HEK293 (cell line): ENCODE measurements at regions not wholly inside any gene's neighbourhood (a gene's known extent, or its start where the extent isn't known, plus 50 kb on each side); places are given as distances from the start of the nearest gene placed in this dataset.
A peak's percentile ranks its signal among the peaks of the same experiment; 100 is the strongest.

Experiments
- CTCF ChIA-PET: fragments of 350-600 bp; formaldehyde crosslinking; extraction: SDS; loops from one replicate; lab custom pipeline; 2021; ENCODE audit warnings: antibody characterized with exemption; lab: Yijun Ruan, JAX
- POLR2A ChIA-PET: fragments of 300-600 bp; formaldehyde crosslinking; extraction: SDS; loops from one replicate; lab custom pipeline; 2020; ENCODE audit warnings: antibody characterized with exemption, inconsistent platforms; lab: Yijun Ruan, JAX
- H3K27ac ChIP-seq: fragments of 200-500 bp; sonication (Bioruptor generic); 2 replicates; pipeline ENCODE4 v1.5.1; 2014; ENCODE audit warnings: low read depth, low read length, control low read depth, inconsistent platforms; ENCODE audit errors: extremely low read depth
- H3K36me3 ChIP-seq, 2 experiments: fragments of 200-500 bp in 1 of 2; sonication (Bioruptor generic) in 1 of 2; 1 replicate in 1 of 2; 2 replicates in 1 of 2; pipeline ENCODE4 v1.5.1; 2014 to 2017; ENCODE audit warnings: inconsistent platforms in 2 of 2, low read length in 2 of 2; ENCODE audit not compliant: control insufficient read depth in 2 of 2, insufficient read depth in 1 of 2
- H3K4me1 ChIP-seq: fragments of 200-500 bp; sonication (Bioruptor generic); 2 replicates; pipeline ENCODE4 v1.5.1; 2014; ENCODE audit warnings: mild to moderate bottlenecking, low read length, inconsistent platforms; ENCODE audit not compliant: control insufficient read depth, insufficient read depth
- H3K4me3 ChIP-seq: 2 replicates; pipeline ENCODE4 v1.5.1; 2011; ENCODE audit warnings: low read depth, mild to moderate bottlenecking, control low read depth, low read length, moderate library complexity
- H3K9me3 ChIP-seq: fragments of 200-500 bp; sonication (Bioruptor generic); 2 replicates; pipeline ENCODE4 v1.5.1; 2014; ENCODE audit warnings: low read depth, low read length, inconsistent platforms; ENCODE audit not compliant: control insufficient read depth, insufficient read depth
- GFI1B ChIP-seq: fragments of 450-650 bp; formaldehyde crosslinking; IDR thresholded peaks from 2 replicates; pipeline ENCODE4 v1.5.1; 2016; ENCODE audit warnings: missing biosample characterization, missing genetic modification characterization
- MZF1 ChIP-seq: fragments of 450-650 bp; formaldehyde crosslinking; IDR thresholded peaks from 2 replicates; pipeline ENCODE4 v1.5.1; 2017; ENCODE audit warnings: missing biosample characterization, missing genetic modification characterization, borderline replicate concordance
- PRDM10 ChIP-seq: fragments of 450-650 bp; formaldehyde crosslinking; IDR thresholded peaks from 2 replicates; pipeline ENCODE4 v1.5.1; 2016; ENCODE audit warnings: missing biosample characterization, missing genetic modification characterization
- PRDM4 ChIP-seq: fragments of 450-650 bp; formaldehyde crosslinking; IDR thresholded peaks from 2 replicates; pipeline ENCODE4 v1.5.1; 2017; ENCODE audit warnings: missing biosample characterization, missing genetic modification characterization
- SP7 ChIP-seq: fragments of 450-650 bp; formaldehyde crosslinking; IDR thresholded peaks from 2 replicates; pipeline ENCODE4 v1.5.1; 2016; ENCODE audit warnings: missing biosample characterization, missing genetic modification characterization
- YY1 ChIP-seq: fragments of 450-650 bp; formaldehyde crosslinking; IDR thresholded peaks from 2 replicates; pipeline ENCODE4 v1.5.1; 2018; ENCODE audit warnings: missing biosample characterization, missing genetic modification characterization
- ZBTB8A ChIP-seq: fragments of 450-650 bp; formaldehyde crosslinking; IDR thresholded peaks from 2 replicates; pipeline ENCODE4 v1.5.1; 2016; ENCODE audit warnings: missing biosample characterization, missing genetic modification characterization
- ZFP3 ChIP-seq: fragments of 450-650 bp; formaldehyde crosslinking; IDR thresholded peaks from 2 replicates; pipeline ENCODE4 v1.5.1; 2016; ENCODE audit warnings: low read depth, missing biosample characterization, missing genetic modification characterization
- ZNF114 ChIP-seq: fragments of 450-650 bp; formaldehyde crosslinking; IDR thresholded peaks from 2 replicates; pipeline ENCODE4 v1.5.0; 2017; ENCODE audit warnings: missing biosample characterization, missing genetic modification characterization
- ZNF138 ChIP-seq: fragments of 450-650 bp; formaldehyde crosslinking; IDR thresholded peaks from 2 replicates; pipeline ENCODE4 v1.5.1; 2016; ENCODE audit warnings: missing biosample characterization, missing genetic modification characterization, borderline replicate concordance
- ZNF148 ChIP-seq: fragments of 450-650 bp; formaldehyde crosslinking; IDR thresholded peaks from 2 replicates; pipeline ENCODE4 v1.5.0; 2017; ENCODE audit warnings: missing biosample characterization, missing genetic modification characterization, borderline replicate concordance
- ZNF248 ChIP-seq: fragments of 450-650 bp; formaldehyde crosslinking; IDR thresholded peaks from 2 replicates; pipeline ENCODE4 v1.5.1; 2017; ENCODE audit warnings: missing biosample characterization, missing genetic modification characterization
- ZNF280C ChIP-seq: fragments of 450-650 bp; formaldehyde crosslinking; IDR thresholded peaks from 2 replicates; pipeline ENCODE4 v1.5.1; 2016; ENCODE audit warnings: missing biosample characterization, missing genetic modification characterization
- ZNF302 ChIP-seq: fragments of 450-650 bp; formaldehyde crosslinking; IDR thresholded peaks from 2 replicates; pipeline ENCODE4 v1.5.1; 2016; ENCODE audit warnings: missing biosample characterization, missing genetic modification characterization, low read depth
- ZNF473 ChIP-seq: fragments of 450-650 bp; formaldehyde crosslinking; IDR thresholded peaks from 2 replicates; pipeline ENCODE4 v1.5.1; 2017; ENCODE audit warnings: missing biosample characterization, missing genetic modification characterization
- ZNF513 ChIP-seq: fragments of 450-650 bp; IDR thresholded peaks from 2 replicates; pipeline ENCODE4 v1.5.1; 2018; ENCODE audit warnings: missing biosample characterization, missing genetic modification characterization
- ZNF530 ChIP-seq: fragments of 450-650 bp; formaldehyde crosslinking; IDR thresholded peaks from 2 replicates; pipeline ENCODE4 v1.5.1; 2016; ENCODE audit warnings: low read depth, missing biosample characterization, missing genetic modification characterization
- ZSCAN4 ChIP-seq: fragments of 450-650 bp; formaldehyde crosslinking; IDR thresholded peaks from 2 replicates; pipeline ENCODE4 v1.5.1; 2017; ENCODE audit warnings: missing biosample characterization, missing genetic modification characterization

- POLR2A ChIA-PET = no interaction called here
- Histone ChIP-seq H3K9me3 (no peaks in the 10 kb centered on the region), H3K4me1 (no peaks in the 10 kb centered on the region), H3K27ac (no peak overlapping the region), H3K4me3 (no peak overlapping the region), H3K36me3 (no peaks in the 10 kb centered on the region)
- TF ChIP-seq ZNF280C (no peak), PRDM4 (tag by site-specific recombination) (no peak), ZNF530 (no peak), SP7 (tag by site-specific recombination) (no peak), PRDM10 (0 out of 2 replicates have a peak, but pooled peaks have one; percentile 15), GFI1B (no peak), ZNF248 (tag by site-specific recombination) (no peak)
- CTCF ChIA-PET = no interaction called here
These were observed 327.2 kb upstream of the NREP start for GRCh38 chr5:112084149-112084548.

GRCh38 chr5:112083623-112084022 is 326.6 kb upstream of the NREP start:
- no peak overlapping the region for H3K4me3 ChIP-seq
- CTCF ChIA-PET = no interaction called here
- H3K9me3 ChIP-seq = no peaks in the 10 kb centered on the region
- no peaks in the 10 kb centered on the region for H3K4me1 ChIP-seq
- no peaks in the 10 kb centered on the region for H3K36me3 ChIP-seq
- POLR2A ChIA-PET = no interaction called here
- no peak overlapping the region for H3K27ac ChIP-seq
- no peak for TF ChIP-seq YY1 (tag by site-specific recombination)
- no peak for TF ChIP-seq ZBTB8A (tag by site-specific recombination)
- no peak for TF ChIP-seq ZNF114
- no peak for TF ChIP-seq ZSCAN4 (tag by site-specific recombination)
- no peak for TF ChIP-seq ZNF302
- no peak for TF ChIP-seq ZNF513 (tag by site-specific recombination)
- no peak for TF ChIP-seq ZNF138 (tag by site-specific recombination)
- TF ChIP-seq ZFP3 (tag by site-specific recombination) = no peak
- TF ChIP-seq MZF1 (tag by site-specific recombination) = no peak
- no peak for TF ChIP-seq ZNF148
- TF ChIP-seq ZNF473 (tag by site-specific recombination) = no peak
